ENCODE measurements at regions not wholly inside any gene's neighbourhood (a gene's known extent, or its start where the extent isn't known, plus 50 kb on each side); places are given as distances from the start of the nearest gene placed in this dataset.

DNA sequence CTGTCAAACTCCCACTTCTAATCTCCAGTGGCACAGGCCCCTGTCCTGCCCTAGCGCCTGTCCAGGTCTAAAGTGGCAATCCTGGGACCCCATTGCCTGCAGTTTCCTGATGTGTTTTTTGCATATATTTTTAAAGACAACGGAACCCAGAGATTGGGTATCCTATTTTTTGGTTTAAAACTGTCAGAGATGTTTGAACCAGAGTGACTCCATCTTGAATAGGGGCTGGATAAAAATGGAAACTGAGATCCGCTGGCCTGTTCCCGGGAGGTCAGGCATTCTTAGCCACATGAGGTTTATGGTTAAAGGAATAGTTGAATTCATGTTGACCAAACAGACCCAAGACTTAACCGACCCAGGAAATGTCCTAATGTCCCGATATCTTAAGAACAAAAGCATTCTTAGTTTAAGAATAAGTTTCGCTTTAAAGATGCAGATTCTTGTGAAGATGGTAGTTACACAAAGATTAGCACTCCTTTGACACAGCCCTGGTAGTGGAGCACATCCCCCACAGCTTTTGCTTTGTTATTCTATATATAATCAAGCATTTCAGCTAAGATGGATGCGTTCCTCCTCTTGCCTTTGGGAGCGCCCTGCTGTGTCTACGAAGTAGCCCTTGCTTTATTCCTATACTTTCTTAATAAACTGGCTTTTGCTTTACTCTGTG is 332.1 kb downstream of the UQCRFS1 start:
- TF ChIP-seq ZBTB7A (IDR thresholded peaks at IDR 0.05; ENCODE audit: low read depth) (no peak), EP300 (IDR thresholded peaks at IDR 0.05; ENCODE audit: borderline replicate concordance) (no peak)
- TF ChIP-seq, protein P1, sequence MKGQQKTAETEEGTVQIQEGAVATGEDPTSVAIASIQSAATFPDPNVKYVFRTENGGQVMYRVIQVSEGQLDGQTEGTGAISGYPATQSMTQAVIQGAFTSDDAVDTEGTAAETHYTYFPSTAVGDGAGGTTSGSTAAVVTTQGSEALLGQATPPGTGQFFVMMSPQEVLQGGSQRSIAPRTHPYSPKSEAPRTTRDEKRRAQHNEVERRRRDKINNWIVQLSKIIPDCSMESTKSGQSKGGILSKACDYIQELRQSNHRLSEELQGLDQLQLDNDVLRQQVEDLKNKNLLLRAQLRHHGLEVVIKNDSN (IDR thresholded peaks at IDR 0.05) = no peak

Data from Ishikawa (cell line).